Head of caudate nucleus (tissue), 42 donors: ENCODE measurements at regions not wholly inside any gene's neighbourhood (a gene's known extent, or its start where the extent isn't known, plus 50 kb on each side); places are given as distances from the start of the nearest gene placed in this dataset.
"Not testable (repeated sequence)": the region's sequence is repeated elsewhere in the genome, so short reads cannot be mapped to it uniquely, and the experiment has no call there.

Experiments
- DNase-seq, 42 donors: peaks; one replicate each; pipeline versions ENCODE4 v3.0.0 to v3.0.0-alpha.2; 2020 to 2021; ENCODE audit warnings: mixed read lengths in 7 of 42
- intact Hi-C: fragments of 100-400 bp; cut with DNase I; formaldehyde crosslinking; loops from one replicate; pipeline ENCODE4 v1.15.0; 2022

- intact Hi-C loops = not testable (repeated sequence)
These were observed 54.0 kb upstream of the GPR89A start for GRCh38 chr1:145553795-145554194.

GRCh38 chr1:145545055-145545454 lies 62.7 kb upstream of the GPR89A start:
- intact Hi-C loops = no loop called here
- no peak for DNase-seq

More at GRCh38 chr1:145553795-145554194, 54.0 kb upstream of the GPR89A start:
- not testable (repeated sequence) for DNase-seq

DNA sequence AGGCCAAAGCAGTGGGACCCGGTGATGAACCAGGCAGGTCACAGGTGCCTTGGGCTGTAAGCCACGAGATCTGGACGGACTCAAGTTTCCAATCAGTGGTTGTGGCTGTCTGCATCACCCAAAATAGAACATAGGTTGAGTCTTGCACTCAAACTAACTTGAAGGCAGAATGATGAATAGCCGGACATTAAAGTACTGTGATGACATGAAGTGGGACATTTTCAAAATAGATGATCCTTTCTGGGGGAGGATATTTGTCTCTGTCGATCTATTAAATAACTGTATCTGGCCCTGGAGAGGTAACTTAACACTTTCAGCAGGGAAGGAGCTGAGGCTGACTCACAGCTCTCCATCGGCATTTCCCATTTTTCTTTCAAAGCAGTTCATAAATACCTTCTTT lies 66.1 kb upstream of the GPR89A start:
- intact Hi-C loops, DNase-seq: not testable (repeated sequence)

DNA sequence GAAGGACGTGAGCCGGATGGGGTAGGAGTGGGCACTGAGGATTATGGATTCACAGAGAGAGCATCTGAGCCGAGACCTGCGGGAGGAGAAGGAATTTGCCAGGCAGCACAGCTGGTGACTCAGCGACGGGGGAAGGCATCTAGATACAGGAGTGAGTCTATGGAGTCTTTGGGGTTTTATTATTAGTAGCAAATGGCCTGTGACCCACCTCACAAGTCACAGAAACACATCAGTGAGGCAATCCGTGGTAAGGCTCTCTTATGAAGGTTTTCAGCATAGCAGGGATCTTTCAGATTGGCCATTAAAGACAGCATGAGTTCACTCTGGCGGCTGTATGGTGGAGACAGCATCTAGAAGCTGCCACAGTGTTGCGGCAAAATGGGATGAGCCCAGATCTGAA lies 66.5 kb upstream of the GPR89A start:
- DNase-seq = peak in 38 of 42 donors; percentile 2 to 57 (median 25)
- intact Hi-C loops = not testable (repeated sequence)

DNA sequence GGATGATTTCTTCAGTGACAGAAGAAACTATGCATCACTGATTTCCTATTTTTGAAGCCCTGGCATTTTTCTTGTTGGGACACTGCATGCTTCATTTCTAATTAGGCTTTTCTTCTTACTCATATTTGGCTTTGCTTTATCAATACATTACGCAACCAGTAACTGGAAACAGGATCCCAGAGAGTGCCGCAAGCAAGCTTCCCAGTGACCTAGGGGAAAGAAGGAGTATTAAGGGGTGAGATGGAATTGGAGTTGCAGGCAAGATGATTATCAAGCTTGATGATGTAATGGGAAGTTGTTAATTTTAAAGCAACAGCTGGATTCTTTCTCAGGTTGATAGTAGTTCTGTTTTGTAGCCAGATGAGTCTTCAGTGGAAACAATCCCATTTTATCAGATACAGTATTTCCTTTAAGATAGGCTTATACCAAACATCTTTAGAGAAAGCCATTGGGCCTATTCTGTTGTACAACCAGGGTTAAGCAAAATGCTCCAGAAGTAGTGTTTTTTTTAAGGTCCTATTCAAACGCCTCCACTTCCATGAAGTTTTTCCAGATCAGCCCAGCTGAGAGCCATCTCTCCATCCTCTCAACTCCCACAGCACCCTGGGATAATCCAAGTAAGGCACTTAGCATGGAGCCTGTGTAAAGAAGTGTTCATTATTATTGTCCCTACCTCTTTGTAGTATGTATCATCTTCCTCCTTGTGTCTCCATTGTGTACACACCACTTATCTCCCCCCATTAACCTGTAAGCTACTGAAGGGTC lies 69.5 kb upstream of the GPR89A start:
- intact Hi-C loops, DNase-seq: not testable (repeated sequence)

GRCh38 chr1:145537003-145537402 lies 70.8 kb upstream of the GPR89A start:
- intact Hi-C loops, DNase-seq: not testable (repeated sequence)

- peak in 17 of 42 donors; percentile 1 to 52 (median 17) for DNase-seq
- intact Hi-C loops = not testable (repeated sequence)
These were observed 72.3 kb upstream of the GPR89A start for GRCh38 chr1:145535461-145535860.

- DNase-seq, intact Hi-C loops: not testable (repeated sequence)
These were observed 79.7 kb upstream of the GPR89A start for GRCh38 chr1:145528068-145528564.

DNA sequence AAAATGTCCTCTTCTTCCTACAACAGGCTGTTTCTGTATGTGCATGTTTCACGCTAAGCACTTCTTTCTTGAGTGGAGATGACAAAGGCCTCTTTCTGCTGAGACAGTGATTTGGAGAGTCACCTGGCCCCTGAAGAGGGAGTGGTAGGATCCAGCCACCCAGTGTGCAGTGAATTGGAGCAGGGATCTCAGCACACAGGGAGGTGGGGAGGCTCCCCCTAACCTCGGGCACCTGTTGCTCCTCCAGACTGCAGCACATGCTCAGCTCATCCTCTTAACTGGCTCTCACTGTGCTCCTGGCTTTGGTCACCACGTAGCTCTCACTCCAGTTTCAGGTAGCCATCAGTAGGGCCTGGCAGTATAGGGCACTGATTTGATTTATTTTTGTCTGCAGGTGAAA lies 87.6 kb upstream of the GPR89A start:
- DNase-seq, intact Hi-C loops: not testable (repeated sequence)

GRCh38 chr1:145519302-145519701 lies 88.5 kb upstream of the GPR89A start:
- intact Hi-C loops = not testable (repeated sequence)

DNA sequence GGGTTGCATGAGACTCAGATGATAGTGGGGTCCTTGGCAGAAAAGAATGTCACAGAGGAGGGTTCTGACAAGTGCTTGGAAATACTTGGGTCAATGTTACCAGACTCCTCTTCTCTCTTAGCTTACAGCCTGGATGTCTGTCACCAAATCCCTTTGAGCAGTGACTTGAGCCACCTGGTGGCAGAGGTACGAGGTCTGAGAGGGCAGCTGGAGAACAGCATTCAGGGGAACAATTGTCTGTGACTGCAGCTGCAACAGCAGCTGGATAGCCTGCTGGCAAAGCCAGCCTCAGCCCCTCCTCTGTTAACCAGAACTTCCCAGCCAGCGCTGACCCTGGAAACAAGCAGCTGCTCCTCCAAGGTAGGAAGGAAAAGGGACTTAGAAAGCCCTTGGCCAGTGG lies 87.6 kb upstream of the NBPF20 start:
- intact Hi-C loops, DNase-seq: not testable (repeated sequence)

More at GRCh38 chr1:145519302-145519701, 88.5 kb upstream of the GPR89A start:
- not testable (repeated sequence) for DNase-seq

DNA sequence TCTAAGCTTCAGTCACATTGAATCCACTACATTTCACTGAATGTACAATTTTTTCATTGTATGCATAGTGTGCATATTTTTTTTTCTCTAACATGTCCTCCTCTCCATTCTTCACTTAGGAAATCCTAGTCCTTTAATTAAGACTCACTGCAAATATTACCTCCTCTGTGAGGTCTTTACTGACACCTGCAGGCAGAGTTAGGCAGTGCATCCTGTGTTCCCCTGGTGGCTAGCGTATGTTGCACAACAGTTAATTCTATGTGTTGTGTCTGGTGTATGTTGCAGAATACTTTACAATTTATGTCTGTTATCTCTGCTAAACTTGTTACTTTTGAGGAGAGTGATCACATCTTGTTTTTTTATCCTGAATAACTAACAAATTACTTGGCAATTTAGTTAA lies 82.7 kb upstream of the NBPF20 start:
- DNase-seq, intact Hi-C loops: not testable (repeated sequence)

- DNase-seq, intact Hi-C loops: not testable (repeated sequence)
These were observed 80.6 kb upstream of the NBPF20 start for GRCh38 chr1:145505663-145506647.

- DNase-seq, intact Hi-C loops: not testable (repeated sequence)
These were observed 79.5 kb upstream of the NBPF20 start for GRCh38 chr1:145504834-145505413.

DNA sequence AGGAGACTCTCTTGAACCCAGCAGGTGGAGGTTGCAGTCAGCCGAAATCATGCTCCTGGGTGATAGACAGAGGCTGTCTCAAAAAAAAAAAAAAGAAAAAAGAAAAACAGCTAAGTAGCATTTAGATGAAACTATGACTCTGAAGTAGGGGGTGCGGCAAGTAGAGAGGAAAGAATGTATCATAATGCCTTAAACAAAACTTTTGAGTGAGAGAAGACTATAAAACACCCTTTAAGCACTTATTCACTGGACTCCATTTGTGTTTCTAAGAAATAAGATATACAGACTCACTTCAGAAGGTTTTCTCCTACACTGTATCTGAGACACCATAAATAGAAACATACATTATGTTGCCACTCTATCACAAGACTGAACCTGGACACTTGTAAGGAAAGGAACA lies 78.9 kb upstream of the NBPF20 start:
- DNase-seq, intact Hi-C loops: not testable (repeated sequence)

- DNase-seq, intact Hi-C loops: not testable (repeated sequence)
These were observed 74.8 kb upstream of the NBPF20 start for GRCh38 chr1:145500251-145500650.

DNA sequence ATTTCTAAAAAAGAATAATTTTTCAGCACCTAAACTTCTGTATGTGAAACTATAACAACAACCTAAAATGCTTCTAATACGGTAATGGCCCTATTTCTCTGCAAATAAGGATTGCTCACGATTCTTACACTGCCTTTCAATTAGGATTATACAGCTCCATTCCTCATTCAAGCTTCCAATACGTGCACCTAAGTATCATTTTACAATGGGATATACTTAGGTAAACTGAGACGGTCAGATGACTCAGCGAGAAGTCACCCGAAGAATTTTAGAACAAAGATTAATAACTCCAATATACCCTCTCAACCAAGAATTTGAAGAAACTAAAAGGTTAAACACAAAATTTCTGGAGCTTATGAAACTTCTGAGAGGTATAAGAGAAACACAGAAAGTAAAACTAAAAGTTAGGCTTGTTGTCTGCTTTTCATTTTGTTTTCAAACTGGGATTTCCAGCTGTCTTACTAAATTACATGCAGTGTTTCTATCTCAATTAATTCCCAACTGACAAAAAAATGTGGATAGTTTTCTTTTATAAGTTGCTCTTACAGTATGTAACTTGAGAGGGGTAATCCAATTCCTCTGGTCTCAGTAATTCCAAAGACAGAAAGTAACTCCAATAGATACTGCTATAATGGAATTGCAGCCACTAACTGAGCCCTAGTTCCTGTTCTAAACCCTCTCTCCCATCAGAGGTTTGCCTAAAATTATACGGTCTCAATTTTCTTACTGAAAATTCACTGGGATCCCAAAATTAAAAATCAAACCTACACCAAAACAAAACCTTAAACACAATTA lies 69.9 kb upstream of the NBPF20 start:
- DNase-seq, intact Hi-C loops: not testable (repeated sequence)
